ENCODE measurements at regions not wholly inside any gene's neighbourhood (a gene's known extent, or its start where the extent isn't known, plus 50 kb on each side); places are given as distances from the start of the nearest gene placed in this dataset.
"Not testable (repeated sequence)": the region's sequence is repeated elsewhere in the genome, so short reads cannot be mapped to it uniquely, and the experiment has no call there.

GRCh38 chr6:140258302-140258701 lies 883.9 kb upstream of the CITED2 start:
- H3K27me3 ChIP-seq (ENCODE audit: control insufficient read depth, insufficient read depth, low read length); H3K36me3 ChIP-seq (ENCODE audit: control insufficient read depth, insufficient read depth, low read length); H3K27ac ChIP-seq (ENCODE audit: low read depth, low read length); H3K4me3 ChIP-seq (ENCODE audit: low read depth, low read length); H3K9ac ChIP-seq (ENCODE audit: low read length); H3K9me3 ChIP-seq (ENCODE audit: control insufficient read depth, insufficient read depth, low read depth, low read length): not testable (repeated sequence)
- H3K4me1 ChIP-seq (ENCODE audit: control insufficient read depth, insufficient read depth, low read length) = peaks cover 11% of the 10 kb centered on the region

GRCh38 chr6:140256248-140256647 lies 881.8 kb upstream of the CITED2 start:
- no peak overlapping the region for H3K9ac ChIP-seq (ENCODE audit: low read length)
- no peaks in the 10 kb centered on the region for H3K36me3 ChIP-seq (ENCODE audit: control insufficient read depth, insufficient read depth, low read length)
- H3K9me3 ChIP-seq (ENCODE audit: control insufficient read depth, insufficient read depth, low read depth, low read length) = no peaks in the 10 kb centered on the region
- peak overlapping the region; percentile 63 for H3K27ac ChIP-seq (ENCODE audit: low read depth, low read length)
- H3K4me3 ChIP-seq (ENCODE audit: low read depth, low read length) = no peak overlapping the region
- H3K4me1 ChIP-seq (ENCODE audit: control insufficient read depth, insufficient read depth, low read length) = peaks cover 11% of the 10 kb centered on the region
- no peaks in the 10 kb centered on the region for H3K27me3 ChIP-seq (ENCODE audit: control insufficient read depth, insufficient read depth, low read length)

GRCh38 chr6:140253096-140253495 lies 878.6 kb upstream of the CITED2 start:
- no peaks in the 10 kb centered on the region for H3K36me3 ChIP-seq (ENCODE audit: control insufficient read depth, insufficient read depth, low read length)
- H3K4me1 ChIP-seq (ENCODE audit: control insufficient read depth, insufficient read depth, low read length) = peaks cover 11% of the 10 kb centered on the region
- no peaks in the 10 kb centered on the region for H3K27me3 ChIP-seq (ENCODE audit: control insufficient read depth, insufficient read depth, low read length)
- H3K9me3 ChIP-seq (ENCODE audit: control insufficient read depth, insufficient read depth, low read depth, low read length) = no peaks in the 10 kb centered on the region
- H3K27ac ChIP-seq (ENCODE audit: low read depth, low read length) = no peak overlapping the region
- no peak overlapping the region for H3K4me3 ChIP-seq (ENCODE audit: low read depth, low read length)
- H3K9ac ChIP-seq (ENCODE audit: low read length) = no peak overlapping the region

- H3K36me3 ChIP-seq (ENCODE audit: control insufficient read depth, insufficient read depth, low read length) = no peaks in the 10 kb centered on the region
- H3K27me3 ChIP-seq (ENCODE audit: control insufficient read depth, insufficient read depth, low read length) = no peaks in the 10 kb centered on the region
- no peak overlapping the region for H3K4me3 ChIP-seq (ENCODE audit: low read depth, low read length)
- H3K27ac ChIP-seq (ENCODE audit: low read depth, low read length) = no peak overlapping the region
- no peaks in the 10 kb centered on the region for H3K9me3 ChIP-seq (ENCODE audit: control insufficient read depth, insufficient read depth, low read depth, low read length)
- no peak overlapping the region for H3K9ac ChIP-seq (ENCODE audit: low read length)
- H3K4me1 ChIP-seq (ENCODE audit: control insufficient read depth, insufficient read depth, low read length) = peaks cover 11% of the 10 kb centered on the region
These were observed 877.7 kb upstream of the CITED2 start for GRCh38 chr6:140252099-140252498.

GRCh38 chr6:140245296-140246040 lies 871.0 kb upstream of the CITED2 start:
- no peaks in the 10 kb centered on the region for H3K4me1 ChIP-seq (ENCODE audit: control insufficient read depth, insufficient read depth, low read length)
- no peaks in the 10 kb centered on the region for H3K27me3 ChIP-seq (ENCODE audit: control insufficient read depth, insufficient read depth, low read length)
- H3K9me3 ChIP-seq (ENCODE audit: control insufficient read depth, insufficient read depth, low read depth, low read length) = peaks cover 3% of the 10 kb centered on the region; the same call in 1 of the 2 replicates
- no peak overlapping the region for H3K27ac ChIP-seq (ENCODE audit: low read depth, low read length)
- no peak overlapping the region for H3K4me3 ChIP-seq (ENCODE audit: low read depth, low read length)
- no peak overlapping the region for H3K9ac ChIP-seq (ENCODE audit: low read length)
- H3K36me3 ChIP-seq (ENCODE audit: control insufficient read depth, insufficient read depth, low read length) = no peaks in the 10 kb centered on the region

- Histone ChIP-seq H3K27ac (ENCODE audit: low read depth, low read length) (no peak overlapping the region), H3K4me1 (ENCODE audit: control insufficient read depth, insufficient read depth, low read length) (no peaks in the 10 kb centered on the region), H3K9me3 (ENCODE audit: control insufficient read depth, insufficient read depth, low read depth, low read length) (no peaks in the 10 kb centered on the region), H3K36me3 (ENCODE audit: control insufficient read depth, insufficient read depth, low read length) (no peaks in the 10 kb centered on the region), H3K27me3 (ENCODE audit: control insufficient read depth, insufficient read depth, low read length) (no peaks in the 10 kb centered on the region), H3K9ac (ENCODE audit: low read length) (no peak overlapping the region), H3K4me3 (ENCODE audit: low read depth, low read length) (no peak overlapping the region)
These were observed 862.8 kb upstream of the CITED2 start for GRCh38 chr6:140237251-140237650.

- Histone ChIP-seq H3K27me3 (ENCODE audit: control insufficient read depth, insufficient read depth, low read length) (no peaks in the 10 kb centered on the region), H3K36me3 (ENCODE audit: control insufficient read depth, insufficient read depth, low read length) (no peaks in the 10 kb centered on the region), H3K27ac (ENCODE audit: low read depth, low read length) (no peak overlapping the region), H3K4me1 (ENCODE audit: control insufficient read depth, insufficient read depth, low read length) (no peaks in the 10 kb centered on the region), H3K9me3 (ENCODE audit: control insufficient read depth, insufficient read depth, low read depth, low read length) (no peaks in the 10 kb centered on the region), H3K4me3 (ENCODE audit: low read depth, low read length) (no peak overlapping the region), H3K9ac (ENCODE audit: low read length) (no peak overlapping the region)
These were observed 862.3 kb upstream of the CITED2 start for GRCh38 chr6:140236732-140237131.

- Histone ChIP-seq H3K27me3 (ENCODE audit: control insufficient read depth, insufficient read depth, low read length) (no peaks in the 10 kb centered on the region), H3K27ac (ENCODE audit: low read depth, low read length) (no peak overlapping the region), H3K4me3 (ENCODE audit: low read depth, low read length) (no peak overlapping the region), H3K9ac (ENCODE audit: low read length) (no peak overlapping the region), H3K9me3 (ENCODE audit: control insufficient read depth, insufficient read depth, low read depth, low read length) (0 out of 2 replicates have a peak, but pooled peaks cover 4% of the 10 kb centered on the region), H3K4me1 (ENCODE audit: control insufficient read depth, insufficient read depth, low read length) (no peaks in the 10 kb centered on the region), H3K36me3 (ENCODE audit: control insufficient read depth, insufficient read depth, low read length) (no peaks in the 10 kb centered on the region)
These were observed 855.8 kb upstream of the CITED2 start for GRCh38 chr6:140230282-140230681.

- no peak overlapping the region for H3K27ac ChIP-seq (ENCODE audit: low read depth, low read length)
- no peaks in the 10 kb centered on the region for H3K27me3 ChIP-seq (ENCODE audit: control insufficient read depth, insufficient read depth, low read length)
- no peaks in the 10 kb centered on the region for H3K4me1 ChIP-seq (ENCODE audit: control insufficient read depth, insufficient read depth, low read length)
- no peak overlapping the region for H3K9ac ChIP-seq (ENCODE audit: low read length)
- 0 out of 2 replicates have a peak, but pooled peaks cover 4% of the 10 kb centered on the region for H3K9me3 ChIP-seq (ENCODE audit: control insufficient read depth, insufficient read depth, low read depth, low read length)
- no peaks in the 10 kb centered on the region for H3K36me3 ChIP-seq (ENCODE audit: control insufficient read depth, insufficient read depth, low read length)
- no peak overlapping the region for H3K4me3 ChIP-seq (ENCODE audit: low read depth, low read length)
These were observed 854.0 kb upstream of the CITED2 start for GRCh38 chr6:140228491-140228890.

GRCh38 chr6:140226637-140227036 lies 852.2 kb upstream of the CITED2 start:
- Histone ChIP-seq H3K27me3 (ENCODE audit: control insufficient read depth, insufficient read depth, low read length) (no peaks in the 10 kb centered on the region), H3K36me3 (ENCODE audit: control insufficient read depth, insufficient read depth, low read length) (no peaks in the 10 kb centered on the region), H3K9me3 (ENCODE audit: control insufficient read depth, insufficient read depth, low read depth, low read length) (0 out of 2 replicates have a peak, but pooled peaks cover 4% of the 10 kb centered on the region), H3K9ac (ENCODE audit: low read length) (no peak overlapping the region), H3K4me3 (ENCODE audit: low read depth, low read length) (no peak overlapping the region), H3K27ac (ENCODE audit: low read depth, low read length) (no peak overlapping the region), H3K4me1 (ENCODE audit: control insufficient read depth, insufficient read depth, low read length) (no peaks in the 10 kb centered on the region)

- no peak overlapping the region for H3K9ac ChIP-seq (ENCODE audit: low read length)
- no peak overlapping the region for H3K4me3 ChIP-seq (ENCODE audit: low read depth, low read length)
- H3K36me3 ChIP-seq (ENCODE audit: control insufficient read depth, insufficient read depth, low read length) = no peaks in the 10 kb centered on the region
- no peaks in the 10 kb centered on the region for H3K4me1 ChIP-seq (ENCODE audit: control insufficient read depth, insufficient read depth, low read length)
- 0 out of 2 replicates have a peak, but pooled peaks cover 4% of the 10 kb centered on the region for H3K9me3 ChIP-seq (ENCODE audit: control insufficient read depth, insufficient read depth, low read depth, low read length)
- no peak overlapping the region for H3K27ac ChIP-seq (ENCODE audit: low read depth, low read length)
- H3K27me3 ChIP-seq (ENCODE audit: control insufficient read depth, insufficient read depth, low read length) = no peaks in the 10 kb centered on the region
These were observed 851.4 kb upstream of the CITED2 start for GRCh38 chr6:140225701-140226436.
